GM12878 (cell line): ENCODE measurements at regions not wholly inside any gene's neighbourhood (a gene's known extent, or its start where the extent isn't known, plus 50 kb on each side); places are given as distances from the start of the nearest gene placed in this dataset.

Experiments used
- ATAC-seq: fragments of 200-7000 bp; cut with Tn5 transposase; 3 replicates; pipeline ENCODE4 v1.9.1; 2020; ENCODE audit warnings: mild to moderate bottlenecking, moderate library complexity
- BruUV-seq: library from RNA; stranded (reverse); fragments of 400-500 nt; replicated peaks from 2 replicates; lab custom pipeline; 2021; lab: Mats Ljungman, UMichigan
- CTCF ChIA-PET: fragments of 300-600 bp; sonication (Branson Sonifier 250); formaldehyde crosslinking; extraction: SDS; loops from one replicate; lab custom pipeline; 2021; ENCODE audit warnings: inconsistent platforms; lab: Yijun Ruan, JAX
- POLR2A ChIA-PET: fragments of 350-600 bp; formaldehyde crosslinking; extraction: SDS; loops from one replicate; lab custom pipeline; 2021; ENCODE audit warnings: inconsistent platforms; lab: Charles Lee
- RAD21 ChIA-PET: fragments of 300-600 bp; sonication (Branson Sonifier 250); formaldehyde crosslinking; loops from one replicate; lab custom pipeline; 2023; ENCODE audit warnings: antibody characterized with exemption; ENCODE audit not compliant: unreplicated experiment; lab: Charles Lee
- SMC1A ChIA-PET: fragments of 300-600 bp; sonication (Branson Sonifier 250); formaldehyde crosslinking; loops from one replicate; lab custom pipeline; 2023; ENCODE audit not compliant: unreplicated experiment, uncharacterized antibody; lab: Charles Lee
- DNase-seq: peaks from one replicate; pipeline ENCODE4 v3.0.0-alpha.2; 2011; ENCODE audit warnings: low read depth, low spot score
- FAIRE-seq: peaks from 3 replicates; lab custom pipeline; 2011; peaks lifted over from hg19 to GRCh38; lab: Jason Lieb, UNC
- H2AFZ ChIP-seq: 2 replicates; pipeline ENCODE4 v1.6.0; 2011; ENCODE audit warnings: low read depth, low read length, control low read depth; ENCODE audit not compliant: control insufficient read depth
- H3K27ac ChIP-seq: 2 replicates; pipeline ENCODE4 v1.5.1; 2011; ENCODE audit warnings: control low read depth; ENCODE audit not compliant: control insufficient read depth, insufficient read depth
- H3K27me3 ChIP-seq, 2 experiments: replicated peaks in 1 of 2; 2 replicates each; pipeline versions ENCODE4 v1.6.0 to v1.6.1; 2011; ENCODE audit warnings: low read length in 1 of 2; ENCODE audit not compliant: control insufficient read depth in 2 of 2, insufficient read depth in 2 of 2
- H3K36me3 ChIP-seq, 2 experiments: 2 replicates each; pipeline ENCODE4 v1.5.1; 2011; ENCODE audit warnings: low read length in 1 of 2; ENCODE audit not compliant: control insufficient read depth in 2 of 2, insufficient read depth in 2 of 2
- H3K4me1 ChIP-seq: 2 replicates; pipeline ENCODE4 v1.6.1; 2011; ENCODE audit warnings: mild to moderate bottlenecking, low read length, moderate library complexity, mixed read lengths; ENCODE audit not compliant: control insufficient read depth, insufficient read depth
- H3K4me2 ChIP-seq: 2 replicates; pipeline ENCODE4 v1.6.0; 2011; ENCODE audit warnings: control low read depth; ENCODE audit not compliant: control insufficient read depth, insufficient read depth
- H3K4me3 ChIP-seq: fragments of 200-600 bp; sonication (generic); 2 replicates; pipeline ENCODE4 v1.5.1; 2016
- H3K79me2 ChIP-seq: 2 replicates; pipeline ENCODE4 v1.6.0; 2011; ENCODE audit warnings: low read length; ENCODE audit not compliant: control insufficient read depth, insufficient read depth
- H3K9ac ChIP-seq: 2 replicates; pipeline ENCODE4 v1.8.0; 2011; ENCODE audit warnings: low read length, control low read depth, mixed read lengths; ENCODE audit not compliant: control insufficient read depth, insufficient read depth
- H3K9me3 ChIP-seq: replicated peaks from 3 replicates; pipeline ENCODE4 v1.5.1; 2011; ENCODE audit warnings: mild to moderate bottlenecking, low read length; ENCODE audit not compliant: control insufficient read depth, insufficient read depth
- H4K20me1 ChIP-seq: 2 replicates; pipeline ENCODE4 v1.6.0; 2011; ENCODE audit not compliant: control insufficient read depth, insufficient read depth
- ASH2L ChIP-seq: fragments of 300-600, 200-600 bp; sonication (generic); IDR thresholded peaks from 2 replicates; pipeline ENCODE4 v1.6.1; 2017; ENCODE audit warnings: low read depth, mild to moderate bottlenecking, borderline replicate concordance
- CEBPZ ChIP-seq: fragments of 150-350 bp; IDR thresholded peaks from 2 replicates; pipeline ENCODE4 v1.6.1; 2016; ENCODE audit warnings: low read depth, low read length
- CREB1 ChIP-seq: IDR thresholded peaks from 2 replicates; pipeline ENCODE4 v1.6.1; 2012; ENCODE audit warnings: low read depth, mild to moderate bottlenecking, inconsistent platforms
- YY1 ChIP-seq: IDR thresholded peaks from 2 replicates; pipeline ENCODE4 v1.6.1; 2011; ENCODE audit warnings: low read depth, mild to moderate bottlenecking, low read length
- ZBED1 ChIP-seq: IDR thresholded peaks from 2 replicates; pipeline ENCODE4 v1.6.1; 2016; ENCODE audit warnings: borderline replicate concordance
- ZNF207 ChIP-seq: fragments of 450-650 bp; IDR thresholded peaks from 2 replicates; pipeline ENCODE4 v1.6.1; 2014; ENCODE audit warnings: antibody characterized with exemption, mild to moderate bottlenecking, borderline replicate concordance
- WGBS: methylation state at CpG from one replicate; pipeline ENCODE4 v1.1.6; 2016; ENCODE audit warnings: low lambda C conversion rate; ENCODE audit not compliant: insufficient replicate concordance, insufficient coverage; ENCODE audit errors: missing lambda C conversion rate; 5-methylcytosine and 5-hydroxymethylcytosine counted together
- in situ Hi-C: fragments of 300-500 bp; cut with MboI; formaldehyde crosslinking; loops from 9 replicates; pipeline ENCODE4 v1.14.3; 2018; ENCODE audit warnings: mixed read lengths
- intact Hi-C: fragments of 100-400 bp; cut with micrococcal nuclease; formaldehyde crosslinking; loops from one replicate; pipeline ENCODE4 v1.14.2; 2022; ENCODE audit not compliant: unreplicated experiment
- TF ChIP-seq, protein P1 (sequence below): fragments of 450-650 bp; IDR thresholded peaks from 2 replicates; pipeline ENCODE4 v1.6.1; 2016; ENCODE audit warnings: mild to moderate bottlenecking

- no peak for TF ChIP-seq ZBED1
- TF ChIP-seq, protein P1, sequence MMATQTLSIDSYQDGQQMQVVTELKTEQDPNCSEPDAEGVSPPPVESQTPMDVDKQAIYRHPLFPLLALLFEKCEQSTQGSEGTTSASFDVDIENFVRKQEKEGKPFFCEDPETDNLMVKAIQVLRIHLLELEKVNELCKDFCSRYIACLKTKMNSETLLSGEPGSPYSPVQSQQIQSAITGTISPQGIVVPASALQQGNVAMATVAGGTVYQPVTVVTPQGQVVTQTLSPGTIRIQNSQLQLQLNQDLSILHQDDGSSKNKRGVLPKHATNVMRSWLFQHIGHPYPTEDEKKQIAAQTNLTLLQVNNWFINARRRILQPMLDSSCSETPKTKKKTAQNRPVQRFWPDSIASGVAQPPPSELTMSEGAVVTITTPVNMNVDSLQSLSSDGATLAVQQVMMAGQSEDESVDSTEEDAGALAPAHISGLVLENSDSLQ: no peak
These were observed 170.1 kb upstream of the ONECUT1 start (continued) for GRCh38 chr15:52960283-52960682.

DNA sequence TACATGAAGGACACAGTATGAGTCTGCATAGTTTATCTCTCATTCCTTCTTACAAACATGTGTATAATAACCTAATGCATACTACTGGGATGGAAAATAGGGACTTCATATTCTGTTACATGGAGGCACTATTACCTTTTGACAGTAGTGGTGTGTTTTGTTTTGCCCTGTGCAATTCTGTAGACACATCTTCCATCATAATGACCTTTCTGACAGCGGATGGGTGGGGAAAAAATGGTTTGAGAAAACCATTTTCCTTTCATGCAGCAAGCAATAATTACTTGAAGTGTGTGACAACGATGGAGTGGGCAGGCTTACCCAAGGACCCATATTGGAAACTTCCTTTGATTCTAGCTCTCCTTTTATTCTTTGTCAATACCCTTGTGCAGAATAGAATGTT is 153.6 kb upstream of the ONECUT1 start:
- DNase-seq (no peak), ATAC-seq (no peak), FAIRE-seq (no peak)
- POLR2A ChIA-PET: no interaction called here
- H3K27ac ChIP-seq: no peak overlapping the region
- TF ChIP-seq YY1: no peak
- no peak for TF ChIP-seq ZNF207
- no peak for TF ChIP-seq CEBPZ
- no peak for TF ChIP-seq ASH2L
- no peak for TF ChIP-seq CREB1
- peaks cover 0 to 4% of the 10 kb centered on the region in 2 experiments; a peak in 1 of 4 replicates for H3K27me3 ChIP-seq
- no peaks in the 10 kb centered on the region for H3K9me3 ChIP-seq
- H3K36me3 ChIP-seq: no peaks in the 10 kb centered on the region
- intact Hi-C loops (no loop called here), in situ Hi-C loops (no loop called here)
- CTCF ChIA-PET: no interaction called here
- no peak overlapping the region for H3K4me2 ChIP-seq
- no TSS peak for BruUV-seq
- SMC1A ChIA-PET: interaction anchor here (1.1 to 1.3 kb wide), 2 partner anchors 10 to 28 kb away, joined by 3 read pairs; no protein-coding TSS in a partner anchor
- no peak overlapping the region for H2AFZ ChIP-seq
- WGBS: 18% methylated on average over 2 of the region's 2 CpGs
- H3K9ac ChIP-seq: no peak overlapping the region
- RAD21 ChIA-PET: no interaction called here
- no peak overlapping the region for H3K4me3 ChIP-seq
- H3K79me2 ChIP-seq: no peaks in the 10 kb centered on the region
- no peaks in the 10 kb centered on the region for H3K4me1 ChIP-seq
- H4K20me1 ChIP-seq: no peaks in the 10 kb centered on the region
